Vagina (tissue), 2 donors: ENCODE measurements at regions not wholly inside any gene's neighbourhood (a gene's known extent, or its start where the extent isn't known, plus 50 kb on each side); places are given as distances from the start of the nearest gene placed in this dataset.
A peak's percentile ranks its signal among the peaks of the same experiment; 100 is the strongest.

Experiments
- DNase-seq, 2 donors: peaks; one replicate each; pipeline ENCODE4 v3.0.0-alpha.2; 2017; ENCODE audit errors: extremely low spot score in 2 of 2
- H3K27ac ChIP-seq: fragments of 200-600 bp; sonication (generic); one replicate; pipeline ENCODE4 v1.5.1; 2019
- H3K27me3 ChIP-seq: fragments of 200-600 bp; sonication (generic); one replicate; pipeline ENCODE4 v1.5.1; 2019
- H3K36me3 ChIP-seq, 2 donors: fragments of 200-600 bp; sonication (generic); one replicate each; pipeline ENCODE4 v1.5.1; 2017 to 2019
- H3K4me1 ChIP-seq: fragments of 200-600 bp; sonication (generic); one replicate; pipeline ENCODE4 v1.5.1; 2019
- H3K4me3 ChIP-seq, 2 donors: fragments of 200-600 bp; sonication (generic); 1 replicate in 1 of 2; 2 replicates in 1 of 2; pipeline ENCODE4 v1.5.1; 2016 to 2019
- H3K9me3 ChIP-seq: fragments of 200-600 bp; sonication (generic); one replicate; pipeline ENCODE4 v1.5.1; 2019
- POLR2A ChIP-seq, 2 donors: fragments of 450-650 bp; IDR thresholded peaks; one replicate each; pipeline ENCODE4 v1.6.1; 2017; ENCODE audit warnings: antibody characterized with exemption in 2 of 2, mild to moderate bottlenecking in 2 of 2, moderate library complexity in 2 of 2
- POLR2AphosphoS5 ChIP-seq, 2 donors: sonication (generic); formaldehyde crosslinking; IDR thresholded peaks; one replicate each; pipeline ENCODE4 v1.9.0; 2017; ENCODE audit warnings: antibody characterized with exemption in 2 of 2, mild to moderate bottlenecking in 2 of 2, low read depth in 1 of 2; ENCODE audit not compliant: insufficient read depth in 1 of 2
- intact Hi-C: fragments of 100-400 bp; cut with DNase I; formaldehyde crosslinking; loops from one replicate; pipeline ENCODE4 v1.15.1; 2023
- TF ChIP-seq, protein P1 (sequence below), 3 experiments: fragments of 450-650 bp in 2 of 3; fragments of 200-600 bp in 1 of 3; sonication (generic) in 1 of 3; IDR thresholded peaks; one replicate each; pipeline ENCODE4 v1.5.1; 2017 to 2019; ENCODE audit warnings: antibody characterized with exemption in 3 of 3, mild to moderate bottlenecking in 2 of 3, moderate library complexity in 2 of 3

DNA sequence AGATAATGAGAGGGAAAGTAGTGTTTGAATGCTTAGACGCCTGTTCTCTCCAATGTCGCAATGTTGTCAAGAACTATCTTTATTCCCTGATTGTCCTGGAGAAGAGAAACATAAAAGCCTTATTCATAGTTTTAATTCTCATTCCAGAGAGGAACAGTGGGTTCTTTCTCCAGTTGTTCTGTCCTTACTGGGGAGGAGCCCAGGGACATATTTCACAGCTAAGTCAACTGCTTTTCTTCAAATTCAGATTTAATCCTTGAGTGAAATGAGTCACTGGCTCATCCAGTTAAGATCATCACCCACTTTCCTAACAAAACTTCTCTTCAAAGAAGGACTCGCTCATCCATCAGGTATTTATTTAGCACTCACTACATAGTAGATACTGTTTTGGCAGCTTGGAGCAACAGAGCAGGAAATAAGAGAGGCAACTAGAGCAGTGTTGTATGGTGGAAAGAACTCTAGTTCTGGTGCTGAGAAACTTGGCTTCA lies 365.7 kb upstream of the USP24 start:
- no peak for DNase-seq
- intact Hi-C loops: loop anchor here (2.0 to 10.0 kb wide), 2 partner anchors 54 to 118 kb away; no protein-coding TSS in a partner anchor
- H3K27ac ChIP-seq: peak overlapping the region; percentile 91

DNA sequence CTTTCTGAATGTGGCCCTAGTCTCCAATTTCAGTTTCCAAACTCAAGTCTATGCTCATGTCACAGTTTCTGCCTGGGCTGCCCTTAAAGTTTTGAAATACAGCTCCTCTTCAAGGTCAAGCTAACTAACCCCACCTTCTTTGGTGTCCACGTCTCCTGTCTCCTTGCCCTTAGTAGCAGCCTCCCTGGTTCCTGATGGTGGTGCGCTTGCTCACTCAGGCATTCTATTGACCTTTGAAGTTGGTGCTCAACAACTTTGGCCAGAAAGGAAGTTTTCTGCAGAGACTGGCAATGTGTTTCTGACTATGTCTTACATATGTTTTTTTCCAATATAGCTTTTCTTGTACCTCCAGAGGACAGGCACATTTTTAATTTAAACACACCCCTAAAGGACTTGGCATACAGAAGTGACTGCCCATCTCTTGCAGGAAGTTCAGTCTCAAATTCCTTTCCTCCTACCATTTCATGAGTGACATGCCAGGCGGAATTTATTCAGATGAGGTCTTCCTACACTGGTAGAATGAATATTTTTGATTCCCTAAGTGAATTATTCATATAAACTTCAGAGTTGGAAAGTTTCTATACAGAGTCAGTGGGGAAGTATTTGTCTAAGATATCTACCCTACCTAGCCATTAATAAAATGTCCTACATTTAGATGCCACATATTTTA lies 364.3 kb upstream of the USP24 start:
- H3K4me1 ChIP-seq: peaks cover 59% of the 10 kb centered on the region
- H3K27ac ChIP-seq: peak overlapping the region; percentile 91
- no peaks in the 10 kb centered on the region for H3K27me3 ChIP-seq
- H3K4me3 ChIP-seq: no peak overlapping the region
- H3K36me3 ChIP-seq: no peaks in the 10 kb centered on the region
- DNase-seq: no peak
- no peak for TF ChIP-seq POLR2AphosphoS5 (IDR thresholded peaks at IDR 0.05; ENCODE audit: insufficient read depth in 1 of 2, low read depth in 1 of 2)
- TF ChIP-seq, protein P1, sequence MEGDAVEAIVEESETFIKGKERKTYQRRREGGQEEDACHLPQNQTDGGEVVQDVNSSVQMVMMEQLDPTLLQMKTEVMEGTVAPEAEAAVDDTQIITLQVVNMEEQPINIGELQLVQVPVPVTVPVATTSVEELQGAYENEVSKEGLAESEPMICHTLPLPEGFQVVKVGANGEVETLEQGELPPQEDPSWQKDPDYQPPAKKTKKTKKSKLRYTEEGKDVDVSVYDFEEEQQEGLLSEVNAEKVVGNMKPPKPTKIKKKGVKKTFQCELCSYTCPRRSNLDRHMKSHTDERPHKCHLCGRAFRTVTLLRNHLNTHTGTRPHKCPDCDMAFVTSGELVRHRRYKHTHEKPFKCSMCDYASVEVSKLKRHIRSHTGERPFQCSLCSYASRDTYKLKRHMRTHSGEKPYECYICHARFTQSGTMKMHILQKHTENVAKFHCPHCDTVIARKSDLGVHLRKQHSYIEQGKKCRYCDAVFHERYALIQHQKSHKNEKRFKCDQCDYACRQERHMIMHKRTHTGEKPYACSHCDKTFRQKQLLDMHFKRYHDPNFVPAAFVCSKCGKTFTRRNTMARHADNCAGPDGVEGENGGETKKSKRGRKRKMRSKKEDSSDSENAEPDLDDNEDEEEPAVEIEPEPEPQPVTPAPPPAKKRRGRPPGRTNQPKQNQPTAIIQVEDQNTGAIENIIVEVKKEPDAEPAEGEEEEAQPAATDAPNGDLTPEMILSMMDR (IDR thresholded peaks at IDR 0.05): no peak
- TF ChIP-seq POLR2A (IDR thresholded peaks at IDR 0.05): no peak
- H3K9me3 ChIP-seq: no peaks in the 10 kb centered on the region
- intact Hi-C loops: loop anchor here (2.0 to 10.0 kb wide), 2 partner anchors 55 to 117 kb away; no protein-coding TSS in a partner anchor

More for the DNA sequence above, 365.7 kb upstream of the USP24 start:
- Histone ChIP-seq H3K4me3 (no peak overlapping the region), H3K36me3 (no peaks in the 10 kb centered on the region), H3K9me3 (no peaks in the 10 kb centered on the region), H3K27me3 (no peaks in the 10 kb centered on the region), H3K4me1 (peaks cover 72% of the 10 kb centered on the region)
- TF ChIP-seq POLR2AphosphoS5 (IDR thresholded peaks at IDR 0.05; ENCODE audit: insufficient read depth in 1 of 2, low read depth in 1 of 2) (peak; percentile 72 to 97), POLR2A (IDR thresholded peaks at IDR 0.05) (no peak)

DNA sequence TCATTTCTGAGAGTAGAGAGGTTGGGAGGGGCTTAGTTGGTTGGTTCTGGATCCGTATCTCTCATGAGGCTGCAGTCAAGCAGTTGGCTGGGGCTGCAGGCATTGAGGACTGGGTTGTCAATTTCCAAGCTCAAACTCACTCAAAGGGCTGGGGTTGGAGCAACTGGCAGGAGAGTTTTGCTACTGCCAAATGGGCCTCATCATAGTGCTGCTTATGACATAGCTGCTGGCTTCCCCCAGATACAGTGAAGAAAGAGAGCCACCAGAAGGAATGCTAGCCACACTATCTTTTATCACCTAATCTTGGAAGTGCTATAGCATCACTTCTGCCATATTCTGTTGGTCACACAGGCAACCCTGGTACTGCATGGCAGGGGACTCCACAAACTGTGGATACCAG lies 363.5 kb upstream of the USP24 start:
- H3K9me3 ChIP-seq: no peaks in the 10 kb centered on the region
- intact Hi-C loops: no loop called here
- peaks cover 53% of the 10 kb centered on the region for H3K4me1 ChIP-seq
- no peak overlapping the region for H3K4me3 ChIP-seq
- TF ChIP-seq POLR2A (IDR thresholded peaks at IDR 0.05) (no peak), POLR2AphosphoS5 (IDR thresholded peaks at IDR 0.05; ENCODE audit: insufficient read depth in 1 of 2, low read depth in 1 of 2) (no peak)
- TF ChIP-seq, protein P1 (IDR thresholded peaks at IDR 0.05): no peak
- no peaks in the 10 kb centered on the region for H3K36me3 ChIP-seq
- H3K27ac ChIP-seq: peak overlapping the region; percentile 91
- H3K27me3 ChIP-seq: no peaks in the 10 kb centered on the region
- DNase-seq: no peak

DNA sequence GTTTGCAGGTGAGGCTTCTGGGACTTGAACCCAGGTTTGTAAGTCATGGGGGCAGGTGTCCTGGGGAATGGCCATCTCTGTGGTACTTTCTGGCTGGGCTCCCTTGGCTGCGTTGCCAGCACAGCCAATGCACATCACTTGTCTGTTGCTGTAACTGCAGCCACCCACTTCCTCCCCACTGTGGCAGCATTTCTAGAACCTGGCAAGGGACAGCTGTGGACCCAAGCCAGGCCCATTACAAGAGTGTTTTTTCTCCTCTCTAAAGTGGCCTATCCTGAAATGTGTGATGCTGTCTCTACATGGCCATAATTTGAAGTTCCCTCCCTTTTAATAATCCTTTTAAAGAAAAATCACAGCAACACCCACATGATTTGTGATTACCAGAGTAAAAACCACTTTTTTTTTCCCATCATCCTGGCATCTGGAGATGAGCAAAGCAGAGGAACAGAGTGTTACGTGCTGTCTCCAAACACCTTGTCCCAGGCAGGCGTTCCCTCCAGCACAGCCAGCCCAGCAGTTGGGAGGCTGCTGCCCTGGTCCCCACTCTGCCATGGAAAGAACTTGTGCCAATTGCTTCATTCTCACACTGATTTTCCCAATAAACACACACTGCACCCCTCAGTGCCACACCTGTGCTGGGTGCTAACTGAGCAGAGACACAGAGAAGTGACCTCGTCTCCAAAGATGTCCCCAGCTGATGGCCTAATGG lies 360.6 kb upstream of the USP24 start:
- Histone ChIP-seq H3K4me3 (no peak overlapping the region), H3K36me3 (no peaks in the 10 kb centered on the region), H3K9me3 (no peaks in the 10 kb centered on the region), H3K4me1 (peaks cover 29% of the 10 kb centered on the region), H3K27ac (peak overlapping the region; percentile 91), H3K27me3 (no peaks in the 10 kb centered on the region)
- DNase-seq: no peak
- TF ChIP-seq POLR2AphosphoS5 (IDR thresholded peaks at IDR 0.05; ENCODE audit: insufficient read depth in 1 of 2, low read depth in 1 of 2): peak in 1 of 2 donors; percentile 66
- TF ChIP-seq, protein P1 (IDR thresholded peaks at IDR 0.05): no peak
- no peak for TF ChIP-seq POLR2A (IDR thresholded peaks at IDR 0.05)
- intact Hi-C loops: no loop called here

DNA sequence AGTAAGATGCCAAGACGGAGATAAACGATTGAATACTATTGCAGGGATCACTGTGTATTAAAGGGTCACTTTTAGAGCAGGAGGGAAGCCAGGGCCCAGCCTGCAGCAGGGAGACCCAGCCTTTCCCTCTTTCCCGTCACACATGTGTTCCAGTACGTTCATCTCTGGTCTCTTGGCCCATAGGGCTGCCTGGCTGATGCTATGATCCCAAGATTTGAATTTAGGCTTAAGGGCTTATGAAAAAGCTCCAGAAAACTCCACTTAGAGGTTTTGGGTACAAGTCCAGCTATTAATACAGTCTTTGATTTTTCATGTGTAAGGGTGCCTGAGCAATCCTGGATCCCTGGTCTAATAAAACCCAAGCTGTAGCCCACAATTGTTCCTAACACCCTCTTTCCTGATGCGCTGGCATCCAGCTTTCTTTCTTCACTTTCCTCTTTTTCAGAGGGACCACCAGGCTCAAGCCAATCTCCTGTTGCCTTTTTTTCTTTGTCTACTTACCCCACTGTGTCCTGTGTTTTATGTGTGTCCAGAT lies 359.6 kb upstream of the USP24 start:
- Histone ChIP-seq H3K4me1 (peaks cover 19% of the 10 kb centered on the region), H3K27me3 (no peaks in the 10 kb centered on the region), H3K27ac (peak overlapping the region; percentile 91), H3K9me3 (no peaks in the 10 kb centered on the region), H3K36me3 (no peaks in the 10 kb centered on the region), H3K4me3 (no peak overlapping the region)
- peak in 1 of 2 donors; percentile 72 for DNase-seq
- intact Hi-C loops: no loop called here
- TF ChIP-seq POLR2AphosphoS5 (IDR thresholded peaks at IDR 0.05; ENCODE audit: insufficient read depth in 1 of 2, low read depth in 1 of 2): no peak
- TF ChIP-seq, protein P1 (IDR thresholded peaks at IDR 0.05): no peak
- TF ChIP-seq POLR2A (IDR thresholded peaks at IDR 0.05): no peak
